ENCODE measurements at regions not wholly inside any gene's neighbourhood (a gene's known extent, or its start where the extent isn't known, plus 50 kb on each side); places are given as distances from the start of the nearest gene placed in this dataset.

GRCh38 chr1:5238351-5239130, 584.1 kb downstream of the AJAP1 start:
- TF ChIP-seq EZH2 (IDR thresholded peaks at IDR 0.05; ENCODE audit: borderline replicate concordance, low read depth, low read length, severe bottlenecking), result no peak
- peaks cover 5% of the 10 kb centered on the region for H3K27me3 ChIP-seq (ENCODE audit: insufficient read depth, low read length, poor library complexity)
- no peak overlapping the region for H3K4me2 ChIP-seq (ENCODE audit: insufficient read depth, low read length)
- ATAC-seq (ENCODE audit: insufficient read depth, low read depth) (no peak), DNase-seq (no peak)
- H4K20me1 ChIP-seq (ENCODE audit: insufficient read depth, low read length), result no peaks in the 10 kb centered on the region
- no peaks in the 10 kb centered on the region for H3K9me3 ChIP-seq (ENCODE audit: insufficient read depth, low read length, severe bottlenecking)
- no peak overlapping the region for H3K4me3 ChIP-seq (ENCODE audit: low read depth in 1 of 2, low read length in 2 of 2)
- no peak overlapping the region for H3K27ac ChIP-seq (ENCODE audit: low read length)
- no peaks in the 10 kb centered on the region for H3K79me2 ChIP-seq (ENCODE audit: insufficient read depth, low read length)
- no peaks in the 10 kb centered on the region for H3K36me3 ChIP-seq (ENCODE audit: insufficient read depth, low read length)
- H3K9ac ChIP-seq (ENCODE audit: low read depth, low read length), result no peak overlapping the region
- H3K4me1 ChIP-seq (ENCODE audit: insufficient read depth, low read length), result no peaks in the 10 kb centered on the region
- no peak overlapping the region for H2AFZ ChIP-seq (ENCODE audit: low read depth, low read length)

- TF ChIP-seq CTCF (IDR thresholded peaks at IDR 0.05; ENCODE audit: borderline replicate concordance, extremely low read depth, low read length, poor library complexity, severe bottlenecking) (no peak), EZH2 (IDR thresholded peaks at IDR 0.05; ENCODE audit: borderline replicate concordance, low read depth, low read length, severe bottlenecking) (no peak)
- no peaks in the 10 kb centered on the region for H4K20me1 ChIP-seq (ENCODE audit: insufficient read depth, low read length)
- no peak overlapping the region for H3K9ac ChIP-seq (ENCODE audit: low read depth, low read length)
- DNase-seq (no peak), ATAC-seq (ENCODE audit: insufficient read depth, low read depth) (no peak)
- H3K27ac ChIP-seq (ENCODE audit: low read length), result no peak overlapping the region
- no peaks in the 10 kb centered on the region for H3K4me1 ChIP-seq (ENCODE audit: insufficient read depth, low read length)
- no peaks in the 10 kb centered on the region for H3K36me3 ChIP-seq (ENCODE audit: insufficient read depth, low read length)
- H3K9me3 ChIP-seq (ENCODE audit: insufficient read depth, low read length, severe bottlenecking), result no peaks in the 10 kb centered on the region
- H3K79me2 ChIP-seq (ENCODE audit: insufficient read depth, low read length), result no peaks in the 10 kb centered on the region
- H3K27me3 ChIP-seq (ENCODE audit: insufficient read depth, low read length, poor library complexity), result peaks cover 6% of the 10 kb centered on the region
- no peak overlapping the region for H3K4me2 ChIP-seq (ENCODE audit: insufficient read depth, low read length)
- no peak overlapping the region for H3K4me3 ChIP-seq (ENCODE audit: low read depth in 1 of 2, low read length in 2 of 2)
- no peak overlapping the region for H2AFZ ChIP-seq (ENCODE audit: low read depth, low read length)
Measured at GRCh38 chr1:5235355-5235899, 581.0 kb downstream of the AJAP1 start.

- Histone ChIP-seq H3K36me3 (ENCODE audit: insufficient read depth, low read length) (no peaks in the 10 kb centered on the region), H3K4me3 (ENCODE audit: low read depth in 1 of 2, low read length in 2 of 2) (no peak overlapping the region), H3K27me3 (ENCODE audit: insufficient read depth, low read length, poor library complexity) (peaks cover 16% of the 10 kb centered on the region), H3K4me2 (ENCODE audit: insufficient read depth, low read length) (no peak overlapping the region), H3K4me1 (ENCODE audit: insufficient read depth, low read length) (no peaks in the 10 kb centered on the region), H3K27ac (ENCODE audit: low read length) (no peak overlapping the region), H4K20me1 (ENCODE audit: insufficient read depth, low read length) (no peaks in the 10 kb centered on the region), H3K9ac (ENCODE audit: low read depth, low read length) (no peak overlapping the region), H2AFZ (ENCODE audit: low read depth, low read length) (no peak overlapping the region), H3K79me2 (ENCODE audit: insufficient read depth, low read length) (no peaks in the 10 kb centered on the region), H3K9me3 (ENCODE audit: insufficient read depth, low read length, severe bottlenecking) (no peaks in the 10 kb centered on the region)
- ATAC-seq (ENCODE audit: insufficient read depth, low read depth), result no peak
- DNase-seq, result no peak
- no peak for TF ChIP-seq EZH2 (IDR thresholded peaks at IDR 0.05; ENCODE audit: borderline replicate concordance, low read depth, low read length, severe bottlenecking)
- TF ChIP-seq CTCF (IDR thresholded peaks at IDR 0.05; ENCODE audit: borderline replicate concordance, extremely low read depth, low read length, poor library complexity, severe bottlenecking), result peak; percentile 29
Measured at GRCh38 chr1:5232537-5232936, 578.1 kb downstream of the AJAP1 start.

- Histone ChIP-seq H3K4me3 (ENCODE audit: low read depth in 1 of 2, low read length in 2 of 2) (no peak overlapping the region), H3K36me3 (ENCODE audit: insufficient read depth, low read length) (no peaks in the 10 kb centered on the region), H3K4me1 (ENCODE audit: insufficient read depth, low read length) (no peaks in the 10 kb centered on the region), H2AFZ (ENCODE audit: low read depth, low read length) (no peak overlapping the region), H3K79me2 (ENCODE audit: insufficient read depth, low read length) (no peaks in the 10 kb centered on the region), H4K20me1 (ENCODE audit: insufficient read depth, low read length) (no peaks in the 10 kb centered on the region), H3K9ac (ENCODE audit: low read depth, low read length) (no peak overlapping the region), H3K27me3 (ENCODE audit: insufficient read depth, low read length, poor library complexity) (peaks cover 11% of the 10 kb centered on the region), H3K27ac (ENCODE audit: low read length) (no peak overlapping the region), H3K9me3 (ENCODE audit: insufficient read depth, low read length, severe bottlenecking) (no peaks in the 10 kb centered on the region), H3K4me2 (ENCODE audit: insufficient read depth, low read length) (no peak overlapping the region)
- ATAC-seq (ENCODE audit: insufficient read depth, low read depth) (no peak), DNase-seq (no peak)
- TF ChIP-seq CTCF (IDR thresholded peaks at IDR 0.05; ENCODE audit: borderline replicate concordance, extremely low read depth, low read length, poor library complexity, severe bottlenecking) (no peak), EZH2 (IDR thresholded peaks at IDR 0.05; ENCODE audit: borderline replicate concordance, low read depth, low read length, severe bottlenecking) (no peak)
Measured at GRCh38 chr1:5231541-5232315, 577.3 kb downstream of the AJAP1 start.
